GM19463 (cell line): ENCODE measurements at regions not wholly inside any gene's neighbourhood (a gene's known extent, or its start where the extent isn't known, plus 50 kb on each side); places are given as distances from the start of the nearest gene placed in this dataset.

Experiments
- ATAC-seq: cut with Tn5 transposase; IDR thresholded peaks from one replicate; pipeline ENCODE4 v1.9.1; 2021; ENCODE audit warnings: mild to moderate bottlenecking, moderate library complexity; ENCODE audit not compliant: unreplicated experiment

- ATAC-seq, result no peak
Observed at GRCh38 chr13:61040181-61040580, 375.5 kb downstream of the PCDH20 start.

DNA sequence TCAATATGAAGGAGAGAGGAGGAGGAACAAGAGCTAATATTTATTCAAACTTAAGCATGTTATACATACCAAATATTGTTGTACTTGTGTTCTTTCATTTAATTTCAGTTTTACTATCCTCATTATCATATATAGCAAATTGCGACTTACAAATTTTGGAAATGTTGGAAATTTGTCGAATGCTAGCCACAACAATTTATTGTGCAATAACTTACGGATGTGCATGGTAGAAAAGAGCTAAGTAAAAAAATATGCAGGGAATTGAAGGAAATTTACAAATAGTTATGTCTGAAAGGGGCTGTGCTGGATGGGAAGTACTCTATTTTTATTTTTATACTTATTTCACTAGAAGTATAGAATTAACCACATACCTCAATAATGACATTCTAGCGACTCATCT lies 376.3 kb downstream of the PCDH20 start:
- ATAC-seq, result no peak

- ATAC-seq, result no peak
Observed at GRCh38 chr13:61036715-61037114, 378.9 kb downstream of the PCDH20 start.

DNA sequence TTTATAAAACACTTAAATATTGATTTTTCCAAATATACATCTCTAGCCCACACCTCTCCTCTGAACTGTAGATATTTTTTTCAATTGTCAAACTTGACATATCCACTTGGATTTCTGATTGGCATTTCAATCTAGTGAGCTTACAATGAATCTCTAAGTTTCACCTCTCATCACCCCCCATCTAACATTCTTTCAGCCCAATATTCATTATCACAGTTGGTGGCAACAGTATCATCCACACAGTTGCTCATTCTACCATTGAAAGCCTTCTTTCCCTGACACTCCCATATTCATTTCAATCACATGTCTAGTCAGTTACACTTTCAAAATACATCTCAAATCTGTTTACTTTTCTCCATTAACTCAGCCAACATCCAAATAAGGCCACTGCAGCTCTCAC lies 385.2 kb downstream of the PCDH20 start:
- no peak for ATAC-seq

DNA sequence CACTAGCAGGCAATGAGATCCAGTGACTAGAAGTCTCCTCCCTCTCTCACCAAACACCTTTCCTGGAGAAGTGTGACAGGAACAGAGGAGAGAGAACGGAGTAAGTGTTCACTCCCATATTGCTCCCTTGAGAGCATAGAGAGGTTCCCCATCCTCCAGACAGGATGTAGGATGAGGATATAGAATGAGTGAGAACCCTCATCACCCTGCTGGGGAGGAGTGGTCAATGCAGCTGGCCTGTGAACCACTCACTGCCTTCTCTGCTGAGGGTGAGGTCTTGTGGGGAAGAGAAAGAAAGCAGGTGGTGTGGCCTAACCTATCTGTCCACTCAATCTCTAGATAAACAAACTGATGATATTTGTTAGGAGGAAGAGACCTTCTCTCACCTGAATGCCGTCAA lies 386.6 kb downstream of the PCDH20 start:
- no peak for ATAC-seq

DNA sequence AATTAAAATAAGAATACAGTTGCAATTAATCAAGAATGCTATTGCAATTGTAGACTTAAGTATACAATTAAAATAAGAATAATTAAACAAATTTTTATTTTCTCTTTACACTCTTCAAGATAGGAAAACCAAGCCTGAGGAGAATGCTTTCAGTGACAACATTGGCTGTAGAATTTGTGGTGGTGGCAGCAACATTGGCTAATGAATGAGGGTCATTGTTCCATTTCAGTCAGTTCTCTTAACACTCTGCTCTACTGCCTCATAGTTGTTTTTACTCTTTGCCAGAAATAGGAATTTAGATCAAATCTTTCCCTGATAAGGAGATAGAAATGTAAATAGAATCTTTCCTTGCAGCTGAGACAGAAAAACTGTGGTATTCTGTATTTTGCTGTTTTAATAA lies 391.6 kb downstream of the PCDH20 start:
- no peak for ATAC-seq

- ATAC-seq, result no peak
Observed at GRCh38 chr13:61021838-61022237, 393.8 kb downstream of the PCDH20 start.

DNA sequence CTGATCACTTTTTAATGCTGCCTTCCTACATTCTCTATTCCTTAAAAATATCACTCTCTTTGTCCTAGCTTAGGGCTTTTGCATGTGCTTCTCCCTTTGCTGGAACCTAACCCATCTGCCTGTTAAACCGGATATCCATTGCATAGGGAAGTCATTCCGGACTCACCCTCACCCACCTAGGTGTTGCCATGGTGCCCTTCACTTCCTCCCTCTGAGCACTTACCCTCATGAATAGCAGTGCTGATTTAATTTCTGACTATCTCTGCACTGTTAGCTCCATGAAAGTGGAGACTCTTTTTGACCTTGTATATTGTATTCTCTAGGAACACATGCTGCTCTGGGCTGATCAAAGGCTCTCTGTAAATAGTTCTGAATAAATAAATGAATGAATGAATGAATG lies 401.9 kb downstream of the PCDH20 start:
- ATAC-seq, result no peak

- no peak for ATAC-seq
Observed at GRCh38 chr13:61010358-61010757, 405.3 kb downstream of the PCDH20 start.

GRCh38 chr13:61002686-61003085 lies 413.0 kb downstream of the PCDH20 start:
- no peak for ATAC-seq

DNA sequence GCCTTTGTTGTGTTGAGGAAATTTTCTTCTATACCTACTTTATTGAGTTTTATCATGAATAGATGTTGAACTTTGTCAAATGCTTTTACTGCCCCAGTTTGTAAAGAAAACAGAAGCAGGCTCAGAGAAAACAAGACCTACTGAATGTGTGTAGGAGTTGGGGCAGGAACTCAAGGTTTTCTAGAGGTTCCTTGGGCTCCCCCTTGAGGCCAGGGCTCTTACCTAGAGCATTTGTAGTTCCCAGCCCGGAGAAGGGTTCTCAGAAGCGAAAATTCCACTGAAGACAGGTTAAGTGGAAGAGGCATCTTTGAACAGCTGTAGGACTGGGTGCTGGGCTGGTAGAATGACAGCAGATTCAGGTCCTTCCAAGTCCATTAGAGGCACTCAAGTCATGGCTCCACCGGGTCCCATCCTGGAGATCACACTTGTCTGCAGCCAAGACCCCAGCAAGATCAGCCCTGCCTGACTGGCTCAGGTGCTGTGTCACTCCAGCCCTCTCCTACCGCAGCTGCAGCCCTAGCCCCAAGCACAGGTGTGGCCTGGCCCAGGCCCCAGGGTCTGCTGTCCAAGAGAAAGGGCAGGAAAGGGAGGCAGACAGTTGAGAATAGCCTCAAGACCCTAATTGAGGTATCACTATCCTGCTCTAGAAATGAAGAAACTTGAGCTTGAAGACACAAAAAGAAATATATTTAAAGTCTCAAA lies 425.5 kb downstream of the PCDH20 start:
- no peak for ATAC-seq

DNA sequence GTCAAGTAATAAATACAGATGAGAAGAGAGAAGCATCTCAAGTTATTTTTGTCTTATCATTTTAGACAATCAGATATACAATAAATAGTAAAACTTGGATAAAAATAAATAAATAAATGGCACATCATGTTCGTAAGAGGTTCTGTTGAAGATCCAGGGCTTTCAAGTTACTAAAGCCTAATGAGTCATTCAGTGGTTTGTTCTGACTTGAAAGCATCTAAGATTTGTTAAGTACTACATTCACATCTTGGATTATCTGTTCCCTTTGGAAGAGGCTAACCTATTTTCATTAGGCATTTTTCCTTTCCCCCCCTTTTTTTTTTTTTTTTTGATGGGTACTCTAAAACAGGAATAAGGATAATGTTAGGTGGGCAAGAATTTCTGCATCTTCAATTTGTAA lies 429.3 kb downstream of the PCDH20 start:
- ATAC-seq, result no peak

- ATAC-seq, result no peak
Observed at GRCh38 chr13:60981407-60981806, 434.2 kb downstream of the PCDH20 start.

GRCh38 chr13:60976367-60976766 lies 439.3 kb downstream of the PCDH20 start:
- no peak for ATAC-seq

DNA sequence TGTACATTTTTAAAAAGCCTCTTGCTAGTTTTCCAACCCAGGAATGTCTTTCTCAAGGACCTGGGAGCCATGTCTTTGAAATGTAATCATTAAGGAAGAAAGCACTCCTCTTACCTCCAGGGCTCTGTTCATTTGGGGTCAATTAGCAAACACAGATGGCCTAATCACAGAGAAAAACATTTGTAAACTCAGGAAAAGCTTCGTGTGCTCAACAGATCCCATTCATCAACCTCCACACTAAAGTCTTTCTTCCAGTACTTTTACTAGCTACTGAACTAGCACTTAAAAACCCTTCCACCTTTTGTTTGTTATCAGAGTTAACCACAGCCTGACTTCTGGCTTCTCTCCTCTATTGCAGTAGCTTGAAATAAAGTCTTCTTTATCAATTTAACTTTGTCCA lies 441.4 kb downstream of the PCDH20 start:
- ATAC-seq, result no peak

GRCh38 chr13:60973529-60973928 lies 442.1 kb downstream of the PCDH20 start:
- ATAC-seq, result no peak

DNA sequence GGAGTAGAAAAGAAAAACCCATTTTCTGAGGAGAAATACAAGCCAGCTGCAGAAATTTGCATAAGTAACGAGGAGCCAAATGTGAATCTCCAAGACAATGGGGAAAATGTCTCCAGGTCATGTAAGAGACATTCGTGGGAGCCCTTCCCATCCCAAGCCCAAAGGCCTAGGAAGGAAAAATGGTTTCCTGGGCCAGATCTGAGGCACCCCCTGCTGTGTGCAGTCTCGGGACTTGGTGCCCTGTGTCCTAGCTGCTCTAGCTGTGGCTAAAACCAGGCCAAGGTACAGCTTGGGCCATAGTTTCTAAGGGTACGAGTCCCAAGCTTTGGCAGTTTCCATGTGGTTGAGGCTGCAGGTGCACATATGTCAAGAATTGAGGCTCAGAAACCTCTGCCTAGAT lies 444.9 kb downstream of the PCDH20 start:
- no peak for ATAC-seq

DNA sequence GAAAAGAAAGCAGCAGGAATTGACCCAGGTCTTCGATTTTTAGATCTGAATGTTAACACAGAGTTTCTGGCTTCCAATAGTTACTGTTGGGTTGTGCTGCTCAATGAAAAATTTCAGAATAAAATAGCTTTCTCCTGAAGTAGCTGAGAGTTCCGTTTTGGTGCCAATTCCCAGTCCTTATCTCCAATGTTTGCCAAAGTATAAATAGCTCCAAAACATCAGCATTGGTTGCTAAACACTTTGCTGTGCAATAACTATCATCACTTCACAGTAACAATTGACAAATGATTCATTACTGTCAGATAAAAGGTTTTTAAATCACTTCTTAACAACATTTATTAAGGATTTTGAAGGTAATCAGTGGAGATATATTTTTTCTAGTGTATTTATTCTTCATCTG lies 446.0 kb downstream of the PCDH20 start:
- no peak for ATAC-seq

- no peak for ATAC-seq
Observed at GRCh38 chr13:60959427-60959826, 456.2 kb downstream of the PCDH20 start.

DNA sequence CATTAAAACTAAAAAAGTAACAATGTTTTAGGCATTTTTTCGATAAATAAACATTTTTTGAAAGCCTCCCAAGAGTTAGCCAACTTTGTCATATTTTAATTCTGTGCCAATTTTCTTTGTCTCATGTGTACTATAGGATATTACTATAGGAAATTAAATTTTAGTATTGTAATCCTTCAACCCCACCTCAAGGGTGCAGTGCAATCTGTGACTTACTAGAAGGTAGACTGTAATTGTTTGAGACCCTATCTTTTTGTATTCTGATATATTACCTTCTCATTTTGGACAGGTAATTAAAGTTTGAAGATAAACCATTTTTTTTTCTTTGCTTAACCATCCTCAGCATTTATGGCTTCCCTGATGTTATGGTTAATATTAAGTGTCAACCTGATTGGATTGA lies 457.8 kb downstream of the PCDH20 start:
- no peak for ATAC-seq

- no peak for ATAC-seq
Observed at GRCh38 chr13:60945396-60945795, 470.3 kb downstream of the PCDH20 start.

GRCh38 chr13:60944863-60945262 lies 470.8 kb downstream of the PCDH20 start:
- ATAC-seq, result no peak

DNA sequence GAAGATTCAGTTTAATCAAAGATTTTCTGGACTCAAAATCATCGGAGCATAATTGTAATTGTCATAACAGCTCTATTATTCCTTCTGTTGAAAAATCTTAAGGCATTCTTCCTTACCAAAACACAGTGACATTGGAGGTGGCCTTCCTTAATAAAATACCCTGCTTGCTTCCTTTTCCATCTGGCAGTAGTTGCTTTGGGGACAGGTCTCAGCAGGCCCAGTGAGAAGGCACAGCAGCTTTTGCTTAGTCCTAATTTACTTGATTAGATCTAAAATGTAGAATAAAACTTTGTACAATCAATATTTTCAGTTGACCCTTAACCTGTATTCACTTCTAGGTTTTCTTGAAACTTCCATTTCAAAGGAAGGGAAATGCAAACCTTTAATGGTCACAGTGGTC lies 471.6 kb downstream of the PCDH20 start:
- no peak for ATAC-seq
